Caki2 (cell line): ENCODE measurements at regions not wholly inside any gene's neighbourhood (a gene's known extent, or its start where the extent isn't known, plus 50 kb on each side); places are given as distances from the start of the nearest gene placed in this dataset.
"Not testable (repeated sequence)": the region's sequence is repeated elsewhere in the genome, so short reads cannot be mapped to it uniquely, and the experiment has no call there.

Experiments
- DNase-seq: peaks from one replicate; pipeline ENCODE4 v3.0.0-alpha.2; 2015; ENCODE audit warnings: low read depth
- in situ Hi-C: cut with HindIII; loops from 2 replicates; pipeline ENCODE4 v1.10.0; 2016; ENCODE audit warnings: low sequenced_read_pairs, low pct_unique_long_range_greater_than_20kb, mixed read lengths

DNA sequence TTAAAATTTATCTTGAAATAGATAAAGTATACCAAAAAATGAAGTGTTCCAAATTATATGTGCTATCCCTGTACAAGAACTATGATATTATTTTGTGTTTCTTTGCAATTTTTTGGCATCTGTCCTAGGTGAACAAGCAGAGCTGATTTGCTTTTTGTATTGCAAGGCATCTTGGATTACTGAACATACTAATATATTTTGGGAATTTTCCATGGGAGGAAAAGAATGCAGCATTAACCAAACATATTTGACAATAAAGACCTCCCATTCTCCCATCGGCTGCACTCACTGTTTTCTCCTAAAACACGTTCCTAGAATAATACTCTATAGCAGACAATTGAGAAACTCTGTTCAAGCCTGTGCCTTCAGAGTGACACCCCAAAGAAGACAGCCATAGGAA, 265.1 kb upstream of the ALCAM start:
- DNase-seq = no peak
- in situ Hi-C loops = no loop called here

DNA sequence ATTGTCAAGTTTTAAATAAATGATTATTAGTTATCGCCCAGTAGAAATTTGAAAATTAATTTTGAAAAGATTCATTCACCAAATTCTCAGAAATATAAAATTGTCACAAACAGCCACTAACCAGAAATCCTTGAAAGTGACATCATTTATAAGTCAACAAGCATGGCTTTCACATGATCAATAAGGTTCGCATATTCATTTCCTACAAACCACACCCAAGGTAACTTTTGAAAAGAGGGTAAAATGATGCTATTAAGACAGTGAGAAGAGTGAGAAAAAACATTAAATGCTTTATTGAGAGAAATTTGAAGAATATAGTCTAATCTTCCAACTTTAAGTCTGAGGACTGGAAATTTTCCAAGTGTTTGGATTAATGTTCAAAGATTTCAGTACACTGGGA, 263.6 kb upstream of the ALCAM start:
- no peak for DNase-seq
- in situ Hi-C loops = no loop called here

GRCh38 chr3:105108823-105109222, 257.9 kb upstream of the ALCAM start:
- no peak for DNase-seq
- in situ Hi-C loops = no loop called here

GRCh38 chr3:105118905-105119304, 247.8 kb upstream of the ALCAM start:
- no peak for DNase-seq
- in situ Hi-C loops = no loop called here

GRCh38 chr3:105119801-105120340, 246.8 kb upstream of the ALCAM start:
- DNase-seq = no peak
- in situ Hi-C loops = no loop called here

DNA sequence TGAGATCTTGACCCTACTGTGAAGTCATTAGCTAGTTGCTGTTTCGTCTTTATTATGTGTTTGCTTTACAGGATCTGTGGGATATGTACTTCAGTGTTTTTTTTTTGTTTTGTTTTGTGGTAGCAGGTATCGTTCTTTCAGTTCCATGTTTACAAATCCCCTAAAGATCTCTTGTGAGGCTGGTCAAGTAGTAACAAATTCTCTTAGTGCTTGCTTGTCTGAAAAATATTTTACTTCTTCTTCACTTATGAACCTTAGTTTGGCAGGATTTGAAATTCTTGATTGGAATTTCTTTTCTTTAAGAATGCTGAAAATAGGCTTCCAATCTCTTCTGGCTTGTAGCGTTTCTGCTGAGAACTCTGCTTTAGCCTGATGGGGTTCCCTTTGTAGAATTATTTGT, 235.8 kb upstream of the ALCAM start:
- in situ Hi-C loops = no loop called here

GRCh38 chr3:105137911-105138310, 228.8 kb upstream of the ALCAM start:
- in situ Hi-C loops = no loop called here
- DNase-seq = no peak

More for the DNA sequence above, 235.8 kb upstream of the ALCAM start:
- DNase-seq = no peak

- DNase-seq = no peak
- in situ Hi-C loops = no loop called here
Measured at GRCh38 chr3:105139881-105140560, 226.7 kb upstream of the ALCAM start.

DNA sequence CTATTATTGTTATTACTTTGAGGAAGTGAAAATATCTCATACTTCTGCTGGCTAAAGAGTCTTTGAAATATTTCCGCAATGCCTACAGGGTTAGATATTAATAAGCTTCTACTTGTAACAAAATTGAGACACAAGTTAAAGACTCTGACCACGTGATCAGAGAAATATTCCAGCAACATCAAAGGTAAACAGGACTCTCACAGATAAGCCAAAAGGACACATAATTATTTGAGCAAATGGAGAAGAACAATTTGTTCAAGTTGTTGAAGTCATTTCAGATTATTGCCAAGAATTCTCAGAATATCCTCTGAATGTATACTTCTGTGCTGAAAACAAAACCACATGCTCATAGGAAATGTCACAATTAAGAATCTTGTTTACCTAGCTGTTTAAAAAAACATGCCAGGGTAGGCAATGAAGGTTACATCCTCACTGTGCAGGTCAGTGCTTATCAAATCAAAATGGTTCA, 225.8 kb upstream of the ALCAM start:
- in situ Hi-C loops = no loop called here
- DNase-seq = no peak

DNA sequence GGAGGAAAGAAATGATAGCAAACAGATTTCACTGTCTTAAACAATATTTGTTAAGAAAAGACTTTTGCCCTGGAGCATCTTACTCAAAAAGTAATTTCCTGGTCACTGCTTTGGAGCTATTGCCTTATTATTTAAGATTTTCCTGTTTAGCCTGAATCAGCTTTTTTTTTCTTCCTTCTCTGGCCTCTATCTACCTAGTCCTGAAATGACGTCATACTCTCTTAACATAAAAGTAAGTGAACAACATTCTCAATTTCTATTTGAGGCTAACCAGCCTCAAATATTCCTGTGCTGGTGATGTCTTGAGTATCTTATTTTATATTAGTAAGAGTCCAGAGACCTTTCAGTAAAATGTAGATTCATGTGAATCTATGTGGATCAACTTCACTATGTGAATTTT, 221.9 kb upstream of the ALCAM start:
- in situ Hi-C loops = no loop called here
- no peak for DNase-seq

DNA sequence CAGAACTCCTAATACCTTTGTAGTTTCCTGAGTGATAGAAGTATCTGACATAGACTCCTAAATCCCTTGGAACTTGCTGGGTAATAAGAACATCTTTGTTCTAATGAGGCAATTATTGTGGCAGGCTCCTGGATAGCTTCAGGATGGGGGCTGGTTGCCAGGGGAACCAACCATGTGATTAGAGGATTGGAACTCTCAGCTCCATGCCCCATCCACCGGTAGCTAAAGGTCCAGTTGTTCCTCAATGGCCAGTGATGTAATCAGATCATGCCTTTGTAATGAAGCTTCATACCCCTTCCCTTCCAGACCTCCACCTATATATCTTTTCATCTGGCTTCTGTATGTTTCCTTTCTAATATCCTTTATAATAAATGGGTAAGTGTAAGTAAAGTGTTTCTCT, 221.2 kb upstream of the ALCAM start:
- in situ Hi-C loops = no loop called here
- no peak for DNase-seq

- in situ Hi-C loops, DNase-seq: not testable (repeated sequence)
Measured at GRCh38 chr3:105149197-105149596, 217.5 kb upstream of the ALCAM start.

DNA sequence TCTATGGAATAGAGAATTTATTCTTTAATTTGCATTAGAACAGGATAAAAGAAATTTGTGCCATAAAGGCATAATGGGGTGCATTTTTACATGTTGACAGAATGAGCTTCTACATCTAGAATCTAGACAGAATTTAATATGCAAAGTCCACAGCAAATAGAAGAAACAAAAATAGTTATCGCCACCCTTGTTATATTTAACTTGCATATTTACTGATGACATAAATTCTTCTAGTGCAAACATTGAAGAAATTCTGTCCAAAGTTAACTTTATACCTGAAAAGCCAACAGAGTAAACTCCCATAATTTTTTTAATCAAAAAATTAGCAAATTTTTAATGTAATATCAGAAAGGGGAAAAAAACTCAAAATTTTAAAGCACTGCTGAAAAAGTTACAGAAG, 213.7 kb upstream of the ALCAM start:
- DNase-seq = no peak
- in situ Hi-C loops = no loop called here

DNA sequence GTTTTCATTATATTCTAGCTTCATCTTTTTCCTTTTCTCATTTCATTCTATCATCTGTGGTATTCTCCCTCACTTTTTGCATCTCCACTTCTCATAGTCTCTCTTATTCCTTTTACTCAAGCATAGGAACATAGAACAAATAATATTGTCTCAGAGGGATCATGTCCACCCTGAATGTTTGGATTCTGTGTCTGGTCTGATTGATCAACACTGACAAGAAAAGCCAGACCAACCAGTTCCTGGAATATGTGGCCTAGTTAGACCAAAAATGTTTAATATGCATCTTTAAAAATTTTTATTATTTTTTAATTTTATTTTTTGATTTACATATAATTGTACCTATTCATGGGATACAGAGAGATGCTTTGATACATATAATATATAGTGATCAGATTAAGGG, 212.0 kb upstream of the ALCAM start:
- no peak for DNase-seq
- in situ Hi-C loops = no loop called here

GRCh38 chr3:105157067-105157765, 209.5 kb upstream of the ALCAM start:
- no peak for DNase-seq
- in situ Hi-C loops = no loop called here

GRCh38 chr3:105157766-105158085, 209.0 kb upstream of the ALCAM start:
- DNase-seq = no peak
- in situ Hi-C loops = no loop called here

GRCh38 chr3:105158286-105158685, 208.4 kb upstream of the ALCAM start:
- in situ Hi-C loops = no loop called here

GRCh38 chr3:105162448-105162847, 204.3 kb upstream of the ALCAM start:
- in situ Hi-C loops = no loop called here
- DNase-seq = no peak

More at GRCh38 chr3:105158286-105158685, 208.4 kb upstream of the ALCAM start:
- no peak for DNase-seq

DNA sequence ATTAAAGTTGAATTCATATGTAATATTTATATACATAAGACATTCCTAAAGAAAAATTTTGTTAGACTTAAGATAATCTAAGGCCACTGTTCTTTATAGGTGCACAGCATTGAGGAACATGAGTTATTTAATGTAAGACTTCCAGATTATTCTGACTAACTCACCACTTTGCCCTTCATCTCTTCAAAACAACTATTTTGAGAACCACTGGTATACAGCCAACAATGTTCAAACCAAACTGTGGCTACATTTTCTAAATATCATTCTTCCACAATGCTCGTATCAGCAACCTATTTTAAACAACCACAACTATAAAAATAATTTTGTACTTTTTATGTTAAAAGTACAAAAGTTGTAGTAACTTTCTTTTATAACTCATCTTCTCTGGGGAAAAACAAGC, 199.8 kb upstream of the ALCAM start:
- in situ Hi-C loops = no loop called here

GRCh38 chr3:105170423-105170822, 196.3 kb upstream of the ALCAM start:
- in situ Hi-C loops = no loop called here
- no peak for DNase-seq

More for the DNA sequence above, 199.8 kb upstream of the ALCAM start:
- no peak for DNase-seq
